ENCODE measurements at regions not wholly inside any gene's neighbourhood (a gene's known extent, or its start where the extent isn't known, plus 50 kb on each side); places are given as distances from the start of the nearest gene placed in this dataset.
"Not testable (repeated sequence)": the region's sequence is repeated elsewhere in the genome, so short reads cannot be mapped to it uniquely, and the experiment has no call there.

DNA sequence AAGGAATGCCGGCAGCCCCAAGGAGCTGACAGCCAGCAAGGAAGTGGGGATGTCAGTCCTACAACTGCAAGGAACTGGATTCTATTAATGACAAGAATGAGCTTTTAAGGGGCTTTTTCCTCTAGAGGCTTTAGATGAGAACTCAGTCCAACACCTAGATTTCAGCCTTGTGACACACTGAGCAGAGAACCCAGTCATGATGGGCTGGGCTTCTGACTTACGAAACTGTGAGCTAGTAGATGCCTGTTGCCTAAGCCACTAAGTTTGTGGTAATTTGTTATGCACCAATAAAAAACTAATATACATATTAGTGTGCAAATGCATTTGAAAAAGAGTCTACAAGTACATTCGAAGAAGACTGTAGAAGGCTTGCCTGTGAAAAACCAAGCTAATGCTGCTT lies 263.3 kb downstream of the SOX4 start:
- no peak for DNase-seq

- DNase-seq = no peak
Observed at GRCh38 chr6:21858076-21858475, 264.5 kb downstream of the SOX4 start.

DNA sequence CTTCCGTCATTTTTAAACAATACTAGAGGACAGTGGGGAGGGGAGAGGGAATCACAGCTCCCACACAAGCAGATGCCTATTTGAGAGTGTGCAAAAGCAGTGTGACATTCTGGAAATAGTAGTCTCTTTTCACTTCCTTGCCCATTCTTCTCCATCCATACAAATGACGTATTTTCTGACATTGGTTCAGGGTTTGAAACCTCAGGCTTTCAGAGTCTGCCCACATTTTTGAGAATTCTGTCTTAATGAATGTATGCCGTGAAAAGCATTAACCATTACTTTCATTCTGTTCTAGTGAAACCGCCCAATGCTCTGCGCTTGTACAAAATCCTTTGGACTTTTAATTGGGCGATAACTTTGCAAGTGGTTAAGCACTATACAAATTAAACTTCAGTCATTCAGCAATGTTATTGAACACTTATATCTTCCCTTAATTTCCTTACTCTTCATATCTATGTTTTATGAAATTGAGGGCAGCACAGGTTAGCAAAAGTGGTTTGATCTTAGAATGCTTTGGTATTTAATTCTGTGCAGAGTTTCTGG lies 265.7 kb downstream of the SOX4 start:
- DNase-seq = no peak

GRCh38 chr6:21861942-21862341 lies 268.4 kb downstream of the SOX4 start:
- DNase-seq = no peak

- no peak for DNase-seq
Observed at GRCh38 chr6:21864206-21864605, 270.7 kb downstream of the SOX4 start.

DNA sequence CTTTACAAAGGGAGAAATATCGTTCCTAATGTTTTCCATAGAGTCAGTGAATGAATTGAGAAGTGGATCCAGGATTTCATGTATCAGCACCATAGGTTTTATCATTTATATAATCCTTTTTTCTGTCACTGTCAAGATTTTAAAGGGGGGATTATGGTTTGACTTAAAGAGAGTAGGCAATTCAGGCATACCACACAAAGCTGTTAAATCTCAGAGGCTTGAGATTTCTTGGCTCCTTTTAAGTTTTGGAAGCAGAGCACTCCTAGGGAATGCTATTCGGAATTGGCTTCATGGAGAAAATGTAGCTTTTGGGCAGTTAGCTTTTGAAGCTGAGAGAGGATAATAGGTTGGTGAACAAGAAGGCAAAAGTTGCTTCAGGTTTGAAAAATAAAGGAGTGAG lies 274.7 kb downstream of the SOX4 start:
- DNase-seq = no peak

GRCh38 chr6:21869085-21869771 lies 275.7 kb downstream of the SOX4 start:
- no peak for DNase-seq

GRCh38 chr6:21870076-21870730 lies 276.7 kb downstream of the SOX4 start:
- no peak for DNase-seq

- DNase-seq = no peak
Observed at GRCh38 chr6:21871831-21872230, 278.3 kb downstream of the SOX4 start.

DNA sequence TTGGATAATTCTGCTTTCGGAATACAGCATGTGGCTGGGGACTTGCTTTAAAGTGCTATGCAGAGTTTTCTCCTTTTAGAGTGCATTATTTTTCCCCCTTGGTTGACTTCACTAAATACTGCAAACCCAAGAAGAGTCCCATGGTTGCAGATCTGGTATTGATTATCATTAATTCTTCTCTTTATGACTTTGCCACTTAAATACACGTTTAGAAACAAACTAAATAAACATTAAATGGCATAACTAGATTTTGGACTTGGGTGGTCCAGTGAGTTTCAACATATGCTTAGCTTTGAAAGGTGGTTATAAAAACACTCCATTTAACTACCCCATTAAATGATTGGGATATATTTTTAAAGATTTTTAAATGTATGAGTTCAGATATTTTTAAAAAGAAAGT lies 279.2 kb downstream of the SOX4 start:
- no peak for DNase-seq

- no peak for DNase-seq
Observed at GRCh38 chr6:21873562-21873961, 280.0 kb downstream of the SOX4 start.

DNA sequence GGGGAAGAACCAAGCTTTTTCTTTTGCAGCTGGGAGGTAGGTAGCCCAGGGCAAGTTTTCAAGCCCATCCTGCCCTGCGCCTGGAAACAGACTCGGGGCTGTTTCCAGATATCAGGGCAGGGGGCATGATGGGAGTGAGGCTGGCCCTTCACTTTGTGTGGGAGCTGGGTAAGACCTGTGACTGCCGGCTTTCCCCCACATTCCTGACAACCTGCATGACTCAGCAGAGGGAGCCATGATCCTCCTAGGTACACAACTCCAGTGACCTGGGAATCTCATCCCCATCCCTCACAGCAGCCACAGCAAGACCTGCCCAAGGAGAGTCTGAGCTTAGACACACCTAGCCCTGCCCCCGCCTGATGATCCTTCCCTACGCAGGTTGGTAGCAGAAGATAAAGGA lies 280.8 kb downstream of the SOX4 start:
- no peak for DNase-seq

- not testable (repeated sequence) for DNase-seq
Observed at GRCh38 chr6:21877037-21877436, 283.5 kb downstream of the SOX4 start.

DNA sequence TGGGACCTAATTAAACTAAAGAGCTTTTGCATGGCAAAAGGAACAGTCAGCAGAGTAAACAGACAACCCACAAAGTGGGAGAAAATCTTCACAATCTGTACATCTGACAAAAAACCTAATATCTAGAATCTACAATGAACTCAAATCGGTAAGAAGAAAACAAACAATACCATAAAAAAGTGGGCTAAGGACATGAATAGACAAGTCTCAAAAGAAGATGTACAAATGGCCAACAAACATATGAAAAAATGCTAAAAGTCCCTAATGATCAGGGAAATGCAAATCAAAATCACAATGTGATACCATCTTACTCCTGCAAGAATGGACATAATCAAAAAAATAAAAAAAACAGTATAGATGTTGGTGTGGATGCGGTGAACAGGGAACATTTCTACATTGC lies 286.7 kb downstream of the SOX4 start:
- not testable (repeated sequence) for DNase-seq

GRCh38 chr6:21881969-21882465 lies 288.5 kb downstream of the SOX4 start:
- no peak for DNase-seq

GRCh38 chr6:21883595-21884328 lies 290.2 kb downstream of the SOX4 start:
- DNase-seq = no peak

- DNase-seq = no peak
Observed at GRCh38 chr6:21885111-21885510, 291.6 kb downstream of the SOX4 start.

GRCh38 chr6:21885532-21886114 lies 292.1 kb downstream of the SOX4 start:
- no peak for DNase-seq

DNA sequence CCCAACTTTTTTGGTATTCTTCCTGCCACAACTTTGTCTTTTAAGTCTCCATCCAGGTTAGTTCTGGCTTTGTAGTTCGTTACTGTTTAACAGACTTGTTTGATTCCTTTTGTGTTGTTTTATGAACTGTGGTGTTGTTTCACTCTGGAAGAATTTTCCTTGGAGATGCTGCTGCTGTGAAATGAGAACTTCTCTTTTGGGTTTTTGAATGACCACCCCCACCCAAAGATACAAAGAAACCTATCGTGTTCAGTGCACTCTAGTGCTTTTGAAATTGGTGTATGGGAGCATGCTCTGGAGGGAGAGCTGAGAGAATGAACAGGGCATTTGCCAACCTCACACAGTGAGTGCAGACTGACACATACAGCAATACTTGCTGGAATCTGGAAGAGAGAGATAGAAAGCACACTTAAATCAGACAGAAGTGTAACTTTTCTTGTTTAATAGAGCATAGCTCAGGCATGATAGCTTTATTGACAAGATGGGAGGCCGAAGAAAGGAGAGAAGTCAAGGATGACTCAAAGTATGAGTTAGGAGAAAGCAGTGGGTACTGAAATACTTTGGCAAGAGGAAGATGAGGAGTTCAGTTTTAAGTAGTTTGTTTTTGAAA lies 293.1 kb downstream of the SOX4 start:
- DNase-seq = no peak

- DNase-seq = no peak
Observed at GRCh38 chr6:21887231-21888185, 294.0 kb downstream of the SOX4 start.

DNA sequence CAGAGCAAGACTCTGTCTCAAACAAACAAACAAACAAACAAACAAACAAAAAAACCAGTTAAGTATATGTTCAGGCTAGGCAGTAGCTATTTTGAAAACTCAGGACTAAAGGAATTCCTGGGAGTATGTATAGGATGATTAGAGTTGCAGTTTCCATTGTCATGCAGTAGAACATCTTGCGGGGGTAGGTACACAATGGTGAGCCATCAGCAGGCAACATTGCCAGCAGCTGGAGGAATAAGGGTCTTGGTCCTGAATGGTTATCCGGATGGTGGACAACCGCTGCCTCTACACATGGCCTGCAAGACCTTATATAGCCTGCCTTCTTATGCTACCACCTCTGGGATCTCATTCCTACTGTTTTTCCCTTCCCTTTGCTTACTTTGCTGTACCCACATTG lies 297.5 kb downstream of the SOX4 start:
- DNase-seq = no peak

DNA sequence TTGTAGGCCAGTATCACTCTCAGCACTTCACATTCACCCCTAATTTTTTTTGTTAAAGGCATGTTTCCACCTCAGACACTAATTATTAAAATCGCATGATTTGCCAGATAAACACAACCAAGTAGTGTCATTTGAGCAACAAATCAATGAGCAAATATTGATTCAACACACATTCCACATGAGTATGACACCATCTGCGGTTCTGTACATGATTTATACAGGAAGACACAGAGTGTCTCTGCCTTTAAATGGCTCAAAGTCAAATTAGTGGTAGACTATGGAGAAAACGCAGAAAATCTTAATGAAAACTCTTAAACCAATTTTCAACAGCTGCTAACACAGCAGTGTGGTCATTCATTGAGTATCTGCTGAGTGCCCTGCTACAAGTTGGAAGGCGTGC lies 300.2 kb downstream of the SOX4 start:
- DNase-seq = no peak

Measured in CD4-positive, alpha-beta T cell treated with Interleukin-10 for 1 hour (primary cell).